PC-9 (cell line): ENCODE measurements at regions not wholly inside any gene's neighbourhood (a gene's known extent, or its start where the extent isn't known, plus 50 kb on each side); places are given as distances from the start of the nearest gene placed in this dataset.

Experiments used
- EZH2 ChIP-seq: fragments of 200-600 bp; sonication (generic); IDR thresholded peaks from 2 replicates; pipeline ENCODE4 v1.8.0; 2017; ENCODE audit warnings: antibody characterized with exemption, low read depth
- TF ChIP-seq, protein P1 (sequence below): fragments of 200-600 bp; sonication (generic); conservative IDR thresholded peaks from 2 replicates; pipeline ENCODE4 v1.6.1; 2017; ENCODE audit warnings: mixed run types, antibody characterized with exemption, mild to moderate bottlenecking, moderate library complexity

DNA sequence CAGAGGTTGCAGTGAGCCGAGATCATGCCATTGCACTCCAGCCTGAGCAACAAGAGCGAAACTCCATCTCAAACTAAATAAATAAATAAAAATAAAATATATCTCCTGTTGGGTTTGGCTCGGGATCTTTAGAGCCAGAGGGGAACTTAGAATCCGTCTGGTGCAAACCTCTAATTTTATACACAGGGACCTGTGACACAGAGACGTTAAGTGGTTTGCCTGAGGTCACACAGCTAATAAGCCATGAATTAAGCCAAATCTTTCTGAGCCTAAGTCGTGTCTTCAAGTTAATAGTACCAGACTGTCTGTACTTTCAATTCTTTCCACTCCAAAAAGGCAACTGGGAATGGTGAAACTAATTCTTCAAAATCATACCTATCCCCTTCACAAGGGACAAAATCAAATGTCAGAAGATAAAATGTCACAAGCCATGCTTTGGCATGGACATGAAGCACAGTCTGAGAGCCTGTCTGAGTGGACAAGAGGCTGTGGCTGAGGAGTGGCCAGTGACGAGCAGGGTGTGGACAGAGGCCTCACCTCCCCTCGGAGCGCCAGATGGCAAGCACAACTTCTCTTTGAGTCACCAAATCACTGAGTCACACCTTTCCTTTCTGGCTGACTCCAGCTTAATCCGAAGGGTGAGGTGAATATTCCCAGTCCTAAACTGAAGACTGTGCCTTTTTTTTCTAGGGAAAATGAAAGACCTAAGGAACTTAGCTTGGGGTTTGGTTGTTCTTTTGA, 177.4 kb downstream of the TFAP2A start:
- TF ChIP-seq, protein P1, sequence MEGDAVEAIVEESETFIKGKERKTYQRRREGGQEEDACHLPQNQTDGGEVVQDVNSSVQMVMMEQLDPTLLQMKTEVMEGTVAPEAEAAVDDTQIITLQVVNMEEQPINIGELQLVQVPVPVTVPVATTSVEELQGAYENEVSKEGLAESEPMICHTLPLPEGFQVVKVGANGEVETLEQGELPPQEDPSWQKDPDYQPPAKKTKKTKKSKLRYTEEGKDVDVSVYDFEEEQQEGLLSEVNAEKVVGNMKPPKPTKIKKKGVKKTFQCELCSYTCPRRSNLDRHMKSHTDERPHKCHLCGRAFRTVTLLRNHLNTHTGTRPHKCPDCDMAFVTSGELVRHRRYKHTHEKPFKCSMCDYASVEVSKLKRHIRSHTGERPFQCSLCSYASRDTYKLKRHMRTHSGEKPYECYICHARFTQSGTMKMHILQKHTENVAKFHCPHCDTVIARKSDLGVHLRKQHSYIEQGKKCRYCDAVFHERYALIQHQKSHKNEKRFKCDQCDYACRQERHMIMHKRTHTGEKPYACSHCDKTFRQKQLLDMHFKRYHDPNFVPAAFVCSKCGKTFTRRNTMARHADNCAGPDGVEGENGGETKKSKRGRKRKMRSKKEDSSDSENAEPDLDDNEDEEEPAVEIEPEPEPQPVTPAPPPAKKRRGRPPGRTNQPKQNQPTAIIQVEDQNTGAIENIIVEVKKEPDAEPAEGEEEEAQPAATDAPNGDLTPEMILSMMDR, result no peak
- no peak for TF ChIP-seq EZH2
